ENCODE measurements at regions not wholly inside any gene's neighbourhood (a gene's known extent, or its start where the extent isn't known, plus 50 kb on each side); places are given as distances from the start of the nearest gene placed in this dataset.

- no peak overlapping the region for H2AFZ ChIP-seq (ENCODE audit: low read length)
- H3K4me2 ChIP-seq (ENCODE audit: insufficient read depth in 1 of 2, low read depth in 2 of 2, low read length in 2 of 2), result no peak overlapping the region
- H4K8ac ChIP-seq (ENCODE audit: extremely low read depth, insufficient read depth, low read length), result no peak overlapping the region
- no peaks in the 10 kb centered on the region for H3K79me2 ChIP-seq (ENCODE audit: control insufficient read depth in 1 of 2, insufficient read depth in 2 of 2, low read length in 2 of 2)
- H3K36me3 ChIP-seq (ENCODE audit: control insufficient read depth in 2 of 4, insufficient read depth in 4 of 4, low read length in 3 of 4), result no peaks in the 10 kb centered on the region
- H3K27me3 ChIP-seq (replicated peaks in 1 of 4; ENCODE audit: control insufficient read depth in 3 of 4, extremely low read depth in 1 of 4, insufficient read depth in 3 of 4, low read length in 3 of 4), result no peaks in the 10 kb centered on the region
- no peaks in the 10 kb centered on the region for H3K23me2 ChIP-seq (ENCODE audit: low read depth, low read length)
- no peak overlapping the region for H2BK20ac ChIP-seq (ENCODE audit: low read length)
- H3K23ac ChIP-seq (ENCODE audit: insufficient read length), result no peak overlapping the region
- no peak overlapping the region for H4K91ac ChIP-seq (replicated peaks; ENCODE audit: insufficient read length, low read length)
- no peak overlapping the region for H2BK120ac ChIP-seq (replicated peaks; ENCODE audit: low read depth, low read length)
- WGBS, 2 experiments (ENCODE audit: extremely low coverage in 1 of 2, insufficient coverage in 1 of 2, insufficient read length in 1 of 2, insufficient replicate concordance in 2 of 2, low coverage in 1 of 2, low lambda C conversion rate in 2 of 2, missing lambda C conversion rate in 1 of 2), result 93% methylated on average over 2 of the region's 2 CpGs; no CpG with 5 or more reads in 1 of the 2 experiments
- no peak for TF ChIP-seq KDM4A (IDR thresholded peaks at IDR 0.05; ENCODE audit: low read depth, low read length, severe bottlenecking)
- no peaks in the 10 kb centered on the region for H4K20me1 ChIP-seq (replicated peaks in 1 of 2; ENCODE audit: control insufficient read depth in 1 of 2, insufficient read depth in 2 of 2, low read length in 2 of 2)
- no peak overlapping the region for H2BK5ac ChIP-seq (ENCODE audit: low read depth, low read length)
- no peaks in the 10 kb centered on the region for H3K79me1 ChIP-seq (ENCODE audit: low read depth, low read length)
- no peak overlapping the region for H3K14ac ChIP-seq (ENCODE audit: insufficient read length)
- no peak overlapping the region for H3K18ac ChIP-seq (ENCODE audit: extremely low read depth, low read length)
- H3K4me3 ChIP-seq (ENCODE audit: extremely low read depth in 1 of 4, insufficient read depth in 2 of 4, low read depth in 3 of 4, low read length in 4 of 4), result no peak overlapping the region
- no peak overlapping the region for H3K4ac ChIP-seq (replicated peaks; ENCODE audit: insufficient read length, low read depth, low read length)
- no peaks in the 10 kb centered on the region for H3K9me3 ChIP-seq (ENCODE audit: insufficient read depth in 2 of 2, low read depth in 1 of 2, low read length in 1 of 2)
- no peak overlapping the region for H2BK15ac ChIP-seq (ENCODE audit: low read length)
- FAIRE-seq (no peak), DNase-seq (ENCODE audit: low read depth in 1 of 2, low spot score in 2 of 2) (no peak)
- H2AK5ac ChIP-seq (ENCODE audit: low read depth, low read length), result no peak overlapping the region
- H4K5ac ChIP-seq (ENCODE audit: insufficient read length, low read depth, low read length), result no peak overlapping the region
- no peaks in the 10 kb centered on the region for H3K4me1 ChIP-seq (replicated peaks in 1 of 4; ENCODE audit: control insufficient read depth in 3 of 4, insufficient read depth in 4 of 4, low read length in 3 of 4)
- H3K9ac ChIP-seq (replicated peaks in 1 of 4; ENCODE audit: extremely low read depth in 1 of 4, low read depth in 3 of 4, low read length in 3 of 4), result no peak overlapping the region
- no peak overlapping the region for H2BK12ac ChIP-seq (ENCODE audit: low read depth, low read length)
- H3K27ac ChIP-seq (ENCODE audit: low read depth, low read length), result no peak overlapping the region
- H3K56ac ChIP-seq (replicated peaks; ENCODE audit: insufficient read length, low read depth, low read length), result no peak overlapping the region
- POLR2A ChIA-PET (ENCODE audit: partially characterized antibody), result no interaction called here
- CTCF ChIA-PET (ENCODE audit: partially characterized antibody), result no interaction called here
These were observed 801.5 kb upstream of the EPHA6 start for GRCh38 chr3:96012939-96013338.

Measured in H1 (cell line).